ENCODE measurements at regions not wholly inside any gene's neighbourhood (a gene's known extent, or its start where the extent isn't known, plus 50 kb on each side); places are given as distances from the start of the nearest gene placed in this dataset.
"Not testable (repeated sequence)": the region's sequence is repeated elsewhere in the genome, so short reads cannot be mapped to it uniquely, and the experiment has no call there.

- not testable (repeated sequence) for TF ChIP-seq CTCF, EZH2phosphoT487 (IDR thresholded peaks at IDR 0.05)
These were observed 385.3 kb downstream of the AMY1C start for GRCh38 chr1:104135036-104135435.
